ENCODE measurements at regions not wholly inside any gene's neighbourhood (a gene's known extent, or its start where the extent isn't known, plus 50 kb on each side); places are given as distances from the start of the nearest gene placed in this dataset.

DNA sequence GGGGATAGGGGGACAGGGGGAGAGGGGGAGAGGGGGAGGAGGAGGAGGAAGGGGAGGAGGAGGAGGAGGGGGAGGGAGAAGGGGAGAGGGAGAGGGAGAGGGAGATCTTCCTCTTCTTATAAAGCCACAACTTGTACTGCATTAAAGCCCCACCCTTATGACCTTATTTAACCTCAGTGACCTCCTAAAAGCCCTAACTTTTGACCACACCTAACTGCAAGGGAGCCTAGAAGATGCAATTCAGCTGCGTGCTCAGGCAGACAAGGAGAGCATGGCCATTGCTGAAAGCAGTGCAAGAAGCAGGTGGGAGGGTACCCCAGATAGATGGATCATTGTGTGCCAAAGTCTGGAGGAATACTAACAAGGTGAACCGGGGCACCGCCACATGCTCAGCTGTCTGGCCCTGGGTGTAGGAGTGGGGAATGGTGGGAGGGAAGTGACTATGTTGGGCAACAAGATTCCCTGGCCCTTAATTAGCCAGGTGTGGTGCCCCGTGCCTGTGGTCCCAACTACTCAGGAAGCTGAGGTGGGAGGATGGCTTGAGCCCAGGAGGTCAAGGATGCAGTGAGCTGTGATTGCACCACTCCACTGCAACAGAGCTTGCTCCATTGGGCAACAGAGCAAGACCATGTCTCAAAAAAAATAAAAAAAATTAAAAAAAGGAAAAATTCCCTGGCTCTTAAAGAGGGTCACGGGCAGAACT is 125.4 kb upstream of the BOD1 start:
- 78 to 100% (median 92%) methylated on average over 1 to 5 of the region's 5 CpGs; no CpG with 5 or more reads in 5 of the 10 experiments for WGBS, 10 experiments
- no peak overlapping the region for H3K27ac ChIP-seq
- H3K4me1 ChIP-seq (replicated peaks in 1 of 2), result peaks cover 20 to 22% of the 10 kb centered on the region in 2 donors
- no peak for ATAC-seq (replicated peaks in 6 of 8)
- H3K4me3 ChIP-seq, result no peak overlapping the region
- in situ Hi-C loops (cut with MboI; ENCODE audit: low pct_unique_long_range_greater_than_20kb in 2 of 9, low sequenced_read_pairs in 9 of 9, unreplicated experiment in 9 of 9), result no loop called here

DNA sequence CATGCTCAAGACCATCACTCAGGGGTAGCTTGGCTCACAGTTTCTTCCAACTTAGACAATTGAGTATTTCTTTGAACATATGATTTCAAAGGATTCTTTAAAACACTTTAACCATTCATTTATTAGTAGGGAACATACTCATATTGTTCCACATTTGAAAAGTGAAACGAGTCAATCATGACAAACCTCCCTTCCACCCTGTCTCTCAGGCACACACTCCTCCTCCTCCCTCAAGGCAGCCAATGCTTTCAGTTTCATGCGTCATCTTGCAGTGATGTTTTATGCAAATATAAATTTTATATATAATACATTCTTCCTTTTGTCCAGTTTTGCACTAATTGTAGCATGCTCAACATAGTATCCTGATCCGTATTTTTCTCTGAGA is 126.0 kb upstream of the BOD1 start:
- WGBS, 10 experiments, result 43 to 100% (median 91%) methylated on average over 1 to 3 of the region's 3 CpGs
- H3K27ac ChIP-seq, result no peak overlapping the region
- no peak for ATAC-seq (replicated peaks in 6 of 8)
- peaks cover 14 to 18% of the 10 kb centered on the region in 2 donors for H3K4me1 ChIP-seq (replicated peaks in 1 of 2)
- no peak overlapping the region for H3K4me3 ChIP-seq
- in situ Hi-C loops (cut with MboI; ENCODE audit: low pct_unique_long_range_greater_than_20kb in 2 of 9, low sequenced_read_pairs in 9 of 9, unreplicated experiment in 9 of 9), result no loop called here

DNA sequence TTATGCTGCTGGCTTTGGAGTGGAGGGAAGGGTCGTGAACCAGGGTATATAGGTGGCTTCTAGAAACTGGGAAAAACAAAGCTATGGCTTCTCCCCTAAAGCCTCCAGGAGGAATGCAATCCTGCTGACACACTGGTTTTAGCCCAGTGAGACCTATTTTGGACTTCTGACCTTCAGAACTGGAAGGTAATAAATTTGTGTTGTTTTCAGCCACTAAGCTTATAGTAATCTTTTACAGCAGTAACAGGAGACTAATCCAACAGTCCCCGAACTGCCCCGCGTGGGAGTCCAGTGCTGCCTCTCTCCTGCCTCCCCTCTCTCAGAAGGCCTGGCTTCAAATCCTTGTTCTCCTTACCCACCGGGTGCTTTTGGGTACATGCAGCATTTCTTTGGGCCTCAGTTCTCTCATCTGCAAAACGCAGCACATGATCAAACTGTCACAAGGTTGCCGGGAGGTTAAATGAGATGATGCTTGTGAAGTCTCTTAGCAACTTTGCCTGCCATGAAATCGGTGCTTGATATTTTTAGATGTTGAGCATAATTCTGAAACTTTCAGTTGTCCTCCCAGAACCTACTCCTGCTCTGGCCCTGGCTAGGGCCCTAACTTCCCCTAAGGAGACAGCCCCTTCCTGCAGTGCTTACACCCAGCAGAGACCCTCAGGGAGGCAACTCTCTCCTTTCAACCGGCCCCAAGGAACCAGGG is 127.3 kb upstream of the BOD1 start:
- H3K4me3 ChIP-seq, result no peak overlapping the region
- in situ Hi-C loops (cut with MboI; ENCODE audit: low pct_unique_long_range_greater_than_20kb in 2 of 9, low sequenced_read_pairs in 9 of 9, unreplicated experiment in 9 of 9), result no loop called here
- ATAC-seq (replicated peaks in 6 of 8), result no peak
- no peak overlapping the region for H3K27ac ChIP-seq
- WGBS, 10 experiments, result 30 to 100% (median 92%) methylated on average over 2 to 9 of the region's 9 CpGs; no CpG with 5 or more reads in 1 of the 10 experiments
- peaks cover 13 to 18% of the 10 kb centered on the region in 2 donors for H3K4me1 ChIP-seq (replicated peaks in 1 of 2)

DNA sequence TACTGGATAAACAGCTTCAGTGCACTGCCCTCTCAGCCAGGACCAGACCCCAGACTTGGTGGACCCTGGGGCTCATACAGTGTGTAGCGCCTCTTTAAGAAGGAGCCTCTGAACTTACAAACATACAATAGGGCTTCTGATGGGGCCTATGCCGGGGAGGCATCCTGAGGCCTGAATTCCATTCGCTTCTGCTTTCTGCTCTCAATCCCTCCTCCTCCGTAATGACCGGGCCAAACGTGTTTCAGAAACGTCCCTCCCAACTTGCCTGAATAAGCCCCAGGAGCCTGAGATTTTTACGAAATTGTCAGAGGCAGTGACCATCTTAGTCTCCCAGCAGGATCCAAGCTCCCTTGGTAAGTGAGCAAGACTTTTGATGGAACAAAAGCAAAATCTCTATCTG is 128.1 kb upstream of the BOD1 start:
- H3K4me1 ChIP-seq (replicated peaks in 1 of 2), result peaks cover 13 to 18% of the 10 kb centered on the region in 2 donors
- 14 to 73% (median 45%) methylated on average over 1 to 7 of the region's 8 CpGs; no CpG with 5 or more reads in 3 of the 10 experiments for WGBS, 10 experiments
- H3K27ac ChIP-seq, result no peak overlapping the region
- ATAC-seq (replicated peaks in 6 of 8), result peak in 6 of 8 experiments; percentile 17 to 39 (median 27)
- no peak overlapping the region for H3K4me3 ChIP-seq
- in situ Hi-C loops (cut with MboI; ENCODE audit: low pct_unique_long_range_greater_than_20kb in 2 of 9, low sequenced_read_pairs in 9 of 9, unreplicated experiment in 9 of 9), result no loop called here

DNA sequence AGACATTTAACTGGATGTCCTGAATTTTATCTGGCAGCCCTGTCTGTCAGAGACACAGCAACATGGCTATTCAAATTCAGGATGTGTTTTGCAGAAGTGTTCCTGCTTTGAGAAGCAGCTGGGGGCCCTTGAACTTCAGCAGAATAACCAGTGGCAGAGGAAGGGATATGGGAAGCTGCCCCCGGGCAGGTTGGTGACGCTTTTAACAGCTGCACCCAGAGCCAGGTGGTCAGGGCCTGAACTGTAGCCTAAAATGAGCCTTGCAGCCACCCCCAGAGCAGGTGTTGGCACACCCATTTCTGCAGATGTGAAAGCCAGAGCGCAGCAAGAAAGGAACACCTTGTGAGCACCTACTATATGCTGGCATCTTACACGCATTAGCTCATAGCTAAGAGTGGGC is 128.7 kb upstream of the BOD1 start:
- in situ Hi-C loops (cut with MboI; ENCODE audit: low pct_unique_long_range_greater_than_20kb in 2 of 9, low sequenced_read_pairs in 9 of 9, unreplicated experiment in 9 of 9), result no loop called here
- no peak overlapping the region for H3K4me3 ChIP-seq
- no peak overlapping the region for H3K27ac ChIP-seq
- H3K4me1 ChIP-seq (replicated peaks in 1 of 2), result peaks cover 13 to 18% of the 10 kb centered on the region in 2 donors
- peak in 2 of 8 experiments; percentile 24 to 26 for ATAC-seq (replicated peaks in 6 of 8)
- WGBS, 10 experiments, result 60 to 94% (median 76%) methylated on average over 1 to 4 of the region's 4 CpGs; no CpG with 5 or more reads in 3 of the 10 experiments

DNA sequence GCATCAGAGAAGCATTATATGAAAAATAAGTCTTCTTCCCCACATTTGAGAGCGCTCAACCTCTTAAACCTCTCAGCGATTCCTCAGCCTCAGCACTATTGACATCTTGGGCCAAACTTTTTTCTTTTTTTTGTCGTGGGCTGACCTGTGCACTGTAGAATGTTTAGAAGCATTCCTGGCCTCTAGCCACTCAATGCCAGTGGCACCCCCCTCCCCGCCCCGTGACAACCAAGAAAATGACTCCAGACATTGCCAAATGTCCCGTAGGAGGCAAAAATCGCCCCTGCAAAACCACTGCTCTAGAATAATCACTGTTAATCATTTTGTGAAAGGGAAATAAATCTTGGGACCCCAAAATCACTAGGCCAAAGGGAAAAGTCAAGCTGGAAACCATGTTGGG is 129.1 kb upstream of the BOD1 start:
- 53 to 100% (median 71%) methylated on average over 2 to 7 of the region's 7 CpGs; no CpG with 5 or more reads in 1 of the 10 experiments for whole genome bisulfite sequencing, 10 experiments
- H3K4me1 ChIP-seq (replicated peaks in 1 of 2), result peaks cover 13 to 18% of the 10 kb centered on the region in 2 donors
- peak in 1 of 8 experiments; percentile 28 for ATAC-seq (replicated peaks in 6 of 8)
- in situ Hi-C loops (cut with MboI; ENCODE audit: low pct_unique_long_range_greater_than_20kb in 2 of 9, low sequenced_read_pairs in 9 of 9, unreplicated experiment in 9 of 9), result no loop called here
- no peak overlapping the region for H3K4me3 ChIP-seq
- no peak overlapping the region for H3K27ac ChIP-seq

DNA sequence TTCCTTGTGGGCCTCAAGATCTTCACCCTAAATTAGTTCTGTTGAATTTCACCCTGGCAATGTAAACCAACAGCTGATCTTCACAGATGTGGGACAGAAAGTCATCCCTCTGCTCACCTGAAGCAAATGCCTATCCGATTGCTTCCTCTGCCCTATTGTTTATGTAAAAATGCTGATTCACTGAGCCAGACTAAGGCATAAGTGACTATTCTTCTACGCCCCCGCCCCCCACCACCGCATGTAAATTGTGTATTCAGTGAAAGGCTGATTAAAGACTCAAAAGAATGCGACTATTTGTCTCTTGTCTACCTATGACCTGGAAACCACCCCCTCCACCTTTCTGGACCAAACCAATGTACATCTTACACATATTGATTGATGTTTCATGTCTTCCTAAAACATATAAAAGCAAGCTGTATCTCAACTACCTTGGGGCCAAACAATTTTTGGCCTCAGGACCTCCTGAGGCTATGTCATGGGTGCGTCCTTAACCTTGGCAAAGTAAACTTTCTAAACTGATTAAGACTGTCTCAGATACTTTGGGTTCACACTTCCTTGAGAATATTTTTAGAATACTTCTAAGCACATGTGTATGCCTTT is 129.7 kb upstream of the BOD1 start:
- ATAC-seq (replicated peaks in 6 of 8), result peak in 2 of 8 experiments; percentile 18 to 24
- Histone ChIP-seq H3K4me1 (replicated peaks in 1 of 2) (peaks cover 13 to 18% of the 10 kb centered on the region in 2 donors), H3K27ac (no peak overlapping the region), H3K4me3 (no peak overlapping the region)
- in situ Hi-C loops (cut with MboI; ENCODE audit: low pct_unique_long_range_greater_than_20kb in 2 of 9, low sequenced_read_pairs in 9 of 9, unreplicated experiment in 9 of 9), result no loop called here
- 47 to 100% (median 80%) methylated on average over 1 to 6 of the region's 6 CpGs; no CpG with 5 or more reads in 1 of the 10 experiments for WGBS, 10 experiments

DNA sequence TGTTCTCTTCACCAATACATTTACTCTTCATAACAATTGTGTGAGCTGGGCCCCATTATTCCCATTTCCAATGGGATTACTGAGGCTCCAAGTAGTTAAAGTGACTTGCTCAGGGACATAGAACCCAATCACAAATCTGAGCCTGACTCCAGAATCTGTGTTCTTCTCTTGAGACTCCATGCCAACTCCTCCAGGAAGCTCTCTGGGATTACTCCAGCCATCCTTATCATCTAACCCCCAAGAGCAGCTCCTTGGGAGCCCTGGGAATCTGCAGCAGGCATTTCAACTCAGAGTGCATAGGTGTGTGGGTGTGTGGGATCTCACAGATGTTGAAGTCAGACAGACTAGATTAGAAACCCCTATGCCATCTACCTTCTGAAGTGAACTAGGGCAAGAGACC is 131.4 kb upstream of the BOD1 start:
- in situ Hi-C loops (cut with MboI; ENCODE audit: low pct_unique_long_range_greater_than_20kb in 2 of 9, low sequenced_read_pairs in 9 of 9, unreplicated experiment in 9 of 9), result no loop called here
- no peak for ATAC-seq (replicated peaks in 6 of 8)
- H3K4me1 ChIP-seq (replicated peaks in 1 of 2), result peaks cover 13 to 18% of the 10 kb centered on the region in 2 donors
- H3K27ac ChIP-seq, result no peak overlapping the region
- no peak overlapping the region for H3K4me3 ChIP-seq

DNA sequence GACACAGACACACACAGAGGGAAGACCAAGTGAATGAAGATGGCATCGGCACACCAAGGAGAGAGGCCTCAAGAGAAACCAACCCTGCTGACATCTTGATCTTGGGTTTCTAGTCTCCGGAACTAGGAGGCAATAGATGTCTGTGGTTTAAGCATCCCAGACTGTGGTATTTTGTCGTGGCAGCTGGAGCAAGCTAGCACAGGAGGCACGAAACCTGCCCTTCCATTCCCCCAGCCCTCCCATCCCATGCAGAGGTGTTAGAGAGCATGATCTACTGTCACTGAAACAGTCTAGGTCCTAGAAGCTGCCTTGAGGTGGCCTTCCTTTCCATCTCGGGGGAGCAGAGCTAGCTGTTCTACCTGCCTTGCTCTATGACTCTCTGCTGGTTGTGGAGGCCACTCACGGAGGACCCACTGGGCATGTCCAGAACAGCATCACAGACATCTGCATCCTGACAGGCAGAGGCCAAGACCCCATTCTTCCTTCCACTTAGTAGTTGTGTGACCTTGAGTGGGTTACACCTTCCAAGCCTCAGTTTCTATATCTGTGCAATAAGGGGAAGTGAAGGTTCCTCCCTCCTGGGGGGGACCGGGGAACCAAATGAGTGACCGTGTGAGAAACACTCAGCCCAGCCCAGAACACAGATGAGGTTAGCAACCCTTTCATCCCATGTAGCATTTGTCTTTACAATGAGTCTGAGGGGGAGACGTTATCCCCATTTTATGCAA is 134.3 kb upstream of the BOD1 start:
- Histone ChIP-seq H3K27ac (no peak overlapping the region), H3K4me3 (no peak overlapping the region), H3K4me1 (replicated peaks in 1 of 2) (peaks cover 5 to 9% of the 10 kb centered on the region in 2 donors)
- 20 to 100% (median 87%) methylated on average over 1 to 3 of the region's 9 CpGs; no CpG with 5 or more reads in 5 of the 10 experiments for WGBS, 10 experiments
- in situ Hi-C loops (cut with MboI; ENCODE audit: low pct_unique_long_range_greater_than_20kb in 2 of 9, low sequenced_read_pairs in 9 of 9, unreplicated experiment in 9 of 9), result no loop called here
- ATAC-seq (replicated peaks in 6 of 8), result no peak

DNA sequence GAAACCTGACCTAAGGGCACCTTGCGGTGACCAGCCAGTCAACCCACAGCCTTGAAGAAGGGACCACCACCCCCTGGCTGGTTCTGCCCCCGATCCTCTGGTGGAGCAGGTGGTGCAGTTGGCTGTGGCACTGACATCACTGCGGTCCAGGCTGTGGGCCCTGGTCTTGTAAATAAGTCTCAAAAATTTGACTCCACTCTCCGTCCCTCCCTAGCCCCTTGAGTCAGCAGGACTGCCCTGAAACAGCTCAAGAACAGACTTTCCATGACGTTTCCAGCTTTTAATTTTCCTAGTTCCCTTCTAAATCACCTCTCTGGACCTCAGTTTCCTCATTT is 134.8 kb upstream of the BOD1 start:
- no peak for ATAC-seq (replicated peaks in 6 of 8)
- H3K4me3 ChIP-seq, result no peak overlapping the region
- 18 to 100% (median 80%) methylated on average over 1 to 3 of the region's 5 CpGs; no CpG with 5 or more reads in 3 of the 10 experiments for WGBS, 10 experiments
- H3K27ac ChIP-seq, result no peak overlapping the region
- peaks cover 3 to 4% of the 10 kb centered on the region in 2 donors for H3K4me1 ChIP-seq (replicated peaks in 1 of 2)
- in situ Hi-C loops (cut with MboI; ENCODE audit: low pct_unique_long_range_greater_than_20kb in 2 of 9, low sequenced_read_pairs in 9 of 9, unreplicated experiment in 9 of 9), result no loop called here

DNA sequence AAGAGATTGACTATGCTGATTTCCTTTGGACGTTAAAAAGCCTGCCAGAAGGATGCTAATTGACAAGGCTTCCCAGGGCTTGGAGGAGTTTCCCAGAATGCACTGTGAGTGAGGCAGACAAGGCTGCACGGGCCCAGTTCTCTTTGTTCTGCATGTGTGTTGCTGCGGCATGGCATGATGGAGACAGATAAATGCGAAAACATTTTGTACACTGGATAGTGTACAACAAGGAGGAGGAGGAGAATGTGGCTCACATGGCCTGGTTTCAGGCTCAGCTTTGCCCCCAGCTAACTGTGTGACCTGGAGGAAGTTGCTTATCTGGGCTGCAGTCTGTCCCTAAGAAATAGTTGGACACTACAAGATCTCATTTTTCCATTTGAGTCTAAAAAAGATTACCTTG is 135.5 kb upstream of the CPEB4 start:
- H3K4me3 ChIP-seq, result no peak overlapping the region
- H3K27ac ChIP-seq, result no peak overlapping the region
- no peak for ATAC-seq (replicated peaks in 6 of 8)
- in situ Hi-C loops (cut with MboI; ENCODE audit: low pct_unique_long_range_greater_than_20kb in 2 of 9, low sequenced_read_pairs in 9 of 9, unreplicated experiment in 9 of 9), result no loop called here
- peaks cover 8 to 9% of the 10 kb centered on the region in 2 donors for H3K4me1 ChIP-seq (replicated peaks in 1 of 2)
- 52 to 83% (median 76%) methylated on average over 3 to 4 of the region's 4 CpGs; no CpG with 5 or more reads in 4 of the 10 experiments for WGBS, 10 experiments

DNA sequence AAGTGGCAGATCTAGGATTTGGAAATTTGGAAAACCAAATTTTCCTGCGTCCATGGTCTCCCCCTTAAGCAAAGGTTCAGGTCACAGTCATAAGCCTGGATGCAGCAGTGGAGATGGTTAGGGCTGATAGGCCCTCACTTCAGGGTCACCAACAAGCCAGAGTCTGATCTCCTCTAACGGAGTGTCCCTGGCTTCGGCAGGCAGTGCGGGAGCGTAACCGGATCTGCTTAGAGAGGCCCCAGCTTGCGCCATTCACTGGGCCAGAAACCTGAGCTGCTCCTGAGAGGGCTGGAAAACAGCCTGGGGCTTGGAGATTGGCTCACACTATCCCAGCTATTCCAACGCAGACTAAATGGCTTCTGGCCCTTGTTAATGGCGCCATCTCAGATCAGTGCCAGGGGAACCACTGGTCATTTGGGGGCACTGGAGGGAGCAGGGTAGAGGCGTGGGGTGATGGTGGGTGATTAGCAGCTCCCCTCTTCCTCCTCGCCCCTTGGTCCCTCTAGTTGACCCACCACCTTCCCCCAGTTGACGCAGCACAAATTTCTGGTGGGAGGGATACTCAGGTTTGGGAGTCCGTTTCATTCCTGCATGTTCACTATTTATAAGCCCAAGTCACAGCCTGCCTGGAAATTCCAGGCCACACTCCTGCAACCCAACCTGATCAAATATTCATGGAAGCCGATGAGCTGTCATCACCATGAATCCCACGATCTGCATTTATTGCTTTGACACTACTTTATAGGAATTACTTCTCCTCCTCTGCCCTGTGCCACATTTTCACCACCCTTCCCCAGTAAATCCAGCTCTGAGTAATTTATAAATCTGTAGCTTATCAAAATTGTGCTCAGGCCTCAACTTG is 134.6 kb upstream of the CPEB4 start:
- Histone ChIP-seq H3K4me3 (no peak overlapping the region), H3K4me1 (replicated peaks in 1 of 2) (peaks cover 12 to 14% of the 10 kb centered on the region in 2 donors), H3K27ac (no peak overlapping the region)
- in situ Hi-C loops (cut with MboI; ENCODE audit: low pct_unique_long_range_greater_than_20kb in 2 of 9, low sequenced_read_pairs in 9 of 9, unreplicated experiment in 9 of 9), result no loop called here
- 0 to 71% (median 60%) methylated on average over 2 to 8 of the region's 15 CpGs; no CpG with 5 or more reads in 3 of the 10 experiments for WGBS, 10 experiments
- ATAC-seq (replicated peaks in 6 of 8), result peak; percentile 53 to 91 (median 74)
